ENCODE measurements at regions not wholly inside any gene's neighbourhood (a gene's known extent, or its start where the extent isn't known, plus 50 kb on each side); places are given as distances from the start of the nearest gene placed in this dataset.

- Mint-ChIP-seq H3K9me3 (peaks cover 5% of the 10 kb centered on the region), H3K27me3 (peaks cover 13% of the 10 kb centered on the region), H3K36me3 (no peaks in the 10 kb centered on the region), H3K4me3 (no peak overlapping the region), H3K4me1 (ENCODE audit: low read depth) (no peaks in the 10 kb centered on the region), H3K27ac (no peak overlapping the region)
- ChIA-PET POLR2A (no interaction called here), CTCF (no interaction called here)
- no peak for DNase-seq
- intact Hi-C loops (cut with micrococcal nuclease), result no loop called here
Measured at GRCh38 chr13:102930566-102930965, 84.7 kb downstream of the ERCC5 start.

GRCh38 chr13:102928941-102929675 lies 83.3 kb downstream of the ERCC5 start:
- H3K27me3 Mint-ChIP-seq, result peaks cover 17% of the 10 kb centered on the region
- peaks cover 5% of the 10 kb centered on the region for H3K9me3 Mint-ChIP-seq
- intact Hi-C loops (cut with micrococcal nuclease), result no loop called here
- no peaks in the 10 kb centered on the region for H3K36me3 Mint-ChIP-seq
- no peak overlapping the region for H3K4me3 Mint-ChIP-seq
- no peak for DNase-seq
- ChIA-PET POLR2A (no interaction called here), CTCF (no interaction called here)
- H3K4me1 Mint-ChIP-seq (ENCODE audit: low read depth), result no peaks in the 10 kb centered on the region
- H3K27ac Mint-ChIP-seq, result no peak overlapping the region
